ENCODE measurements at regions not wholly inside any gene's neighbourhood (a gene's known extent, or its start where the extent isn't known, plus 50 kb on each side); places are given as distances from the start of the nearest gene placed in this dataset.

DNA sequence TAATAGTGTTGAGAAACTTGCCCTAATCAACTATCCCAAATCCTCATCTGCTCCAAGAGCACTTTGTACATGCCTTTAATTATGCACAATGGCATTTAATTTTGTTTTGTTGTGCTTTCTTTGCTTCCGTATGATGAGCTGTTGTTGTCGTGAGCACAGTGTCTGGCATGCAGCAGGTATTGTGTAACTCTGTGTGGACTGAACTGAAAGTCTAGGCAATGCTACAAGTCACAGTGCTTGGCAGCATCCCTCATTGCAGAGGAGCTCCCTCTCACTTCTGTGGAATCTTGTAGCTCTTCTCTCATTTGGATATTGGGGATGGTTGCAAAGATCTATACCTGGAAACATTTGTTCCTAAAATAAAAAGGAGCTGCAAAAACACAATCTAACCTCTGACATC is 502.2 kb upstream of the CA10 start:
- no peak for DNase-seq (ENCODE audit: low spot score)
- in situ Hi-C loops (cut with MboI; ENCODE audit: low sequenced_read_pairs, unreplicated experiment), result no loop called here
- TF ChIP-seq CTCF (IDR thresholded peaks at IDR 0.05; ENCODE audit: borderline replicate concordance, control extremely low read depth, extremely low read depth, insufficient read depth, missing control alignments), result no peak

DNA sequence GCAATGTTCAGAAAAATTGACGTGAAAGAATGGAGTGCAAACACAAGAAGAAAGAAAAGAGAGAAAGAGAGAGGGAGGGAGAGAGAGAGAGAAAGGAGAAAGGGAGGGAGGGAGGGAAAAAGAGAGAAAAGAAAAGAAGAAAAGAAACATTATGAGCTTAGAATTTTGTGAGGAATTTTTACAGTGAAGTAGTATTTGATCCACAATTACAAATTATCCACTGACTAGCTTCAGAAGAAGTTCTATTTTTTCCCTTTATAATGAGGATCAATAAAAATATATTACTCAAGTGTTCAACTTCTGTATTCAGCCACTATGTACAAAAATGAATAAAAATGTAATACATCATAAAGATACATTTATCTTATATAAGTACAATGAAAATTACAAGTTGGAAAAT is 494.5 kb upstream of the CA10 start:
- TF ChIP-seq CTCF (IDR thresholded peaks at IDR 0.05; ENCODE audit: borderline replicate concordance, control extremely low read depth, extremely low read depth, insufficient read depth, missing control alignments), result no peak
- no peak for DNase-seq (ENCODE audit: low spot score)
- in situ Hi-C loops (cut with MboI; ENCODE audit: low sequenced_read_pairs, unreplicated experiment), result no loop called here

DNA sequence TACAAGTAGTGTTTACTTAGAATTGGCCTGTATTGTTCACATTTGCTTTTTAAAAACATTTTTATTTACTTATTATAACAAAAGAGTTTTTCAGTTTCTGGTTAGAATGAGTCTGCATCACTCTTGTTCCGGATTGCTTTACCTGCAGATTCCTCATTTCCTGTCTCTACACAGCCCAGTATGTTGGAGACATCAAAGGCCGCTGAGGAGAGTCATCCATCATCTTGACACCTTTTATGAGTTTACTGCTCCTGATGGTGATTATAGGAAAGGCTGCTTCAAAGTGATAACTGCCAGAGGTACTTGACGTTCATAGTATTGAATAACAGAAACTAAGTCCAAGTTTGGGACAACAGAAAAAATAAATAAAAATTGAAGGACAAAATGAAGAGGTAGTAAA is 490.5 kb upstream of the CA10 start:
- in situ Hi-C loops (cut with MboI; ENCODE audit: low sequenced_read_pairs, unreplicated experiment), result no loop called here
- DNase-seq (ENCODE audit: low spot score), result no peak
- no peak for TF ChIP-seq CTCF (IDR thresholded peaks at IDR 0.05; ENCODE audit: borderline replicate concordance, control extremely low read depth, extremely low read depth, insufficient read depth, missing control alignments)

DNA sequence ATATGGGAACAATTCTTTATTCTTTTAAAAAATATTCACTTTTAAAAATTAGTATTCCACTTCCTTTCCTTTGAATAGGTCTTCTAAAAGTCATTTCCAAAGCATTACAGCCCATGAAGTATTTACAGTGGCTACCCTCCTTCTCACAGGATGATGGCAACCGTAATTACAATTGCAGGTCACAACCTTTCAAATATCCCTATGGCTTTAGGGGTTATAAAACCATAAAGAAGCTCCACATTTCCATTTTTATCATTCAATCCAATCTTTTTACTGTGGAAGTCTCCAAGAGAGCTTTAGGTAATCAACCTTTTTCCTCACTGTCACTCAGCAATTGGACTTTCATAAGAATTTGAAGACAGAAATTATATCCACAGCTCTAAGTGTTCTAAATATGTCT is 488.9 kb upstream of the CA10 start:
- no peak for TF ChIP-seq CTCF (IDR thresholded peaks at IDR 0.05; ENCODE audit: borderline replicate concordance, control extremely low read depth, extremely low read depth, insufficient read depth, missing control alignments)
- no peak for DNase-seq (ENCODE audit: low spot score)
- in situ Hi-C loops (cut with MboI; ENCODE audit: low sequenced_read_pairs, unreplicated experiment), result no loop called here

DNA sequence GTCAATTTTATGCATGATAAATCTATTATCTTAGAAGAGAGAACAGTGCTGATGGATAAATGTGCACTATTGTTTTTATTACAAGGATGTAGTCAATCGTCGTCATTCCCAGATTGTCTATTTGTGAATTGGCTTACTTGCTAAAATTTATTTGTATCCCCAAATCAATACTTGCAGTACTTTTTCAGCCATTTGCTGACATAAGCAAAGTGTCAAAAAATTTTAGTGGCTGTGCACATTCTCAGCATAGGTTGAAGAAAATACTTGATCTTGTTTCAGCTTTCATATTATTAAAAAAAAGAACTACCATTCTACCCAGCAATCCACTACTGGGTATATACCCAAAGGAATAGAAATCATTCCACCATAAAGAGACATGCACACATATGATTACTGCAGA is 477.9 kb upstream of the CA10 start:
- TF ChIP-seq CTCF (IDR thresholded peaks at IDR 0.05; ENCODE audit: borderline replicate concordance, control extremely low read depth, extremely low read depth, insufficient read depth, missing control alignments), result no peak
- in situ Hi-C loops (cut with MboI; ENCODE audit: low sequenced_read_pairs, unreplicated experiment), result no loop called here
- no peak for DNase-seq (ENCODE audit: low spot score)

- in situ Hi-C loops (cut with MboI; ENCODE audit: low sequenced_read_pairs, unreplicated experiment), result no loop called here
These were observed 448.1 kb upstream of the CA10 start for GRCh38 chr17:52606590-52606989.

More at GRCh38 chr17:52606590-52606989, 448.1 kb upstream of the CA10 start:
- no peak for TF ChIP-seq CTCF (IDR thresholded peaks at IDR 0.05; ENCODE audit: borderline replicate concordance, control extremely low read depth, extremely low read depth, insufficient read depth, missing control alignments)
- no peak for DNase-seq (ENCODE audit: low spot score)
